UCSD-AML1 (cell line): ENCODE measurements at regions not wholly inside any gene's neighbourhood (a gene's known extent, or its start where the extent isn't known, plus 50 kb on each side); places are given as distances from the start of the nearest gene placed in this dataset.

Experiments used
- DNase-seq: peaks from one replicate; lab custom pipeline; 2025; ENCODE audit not compliant: unreplicated experiment; lab: John Stamatoyannopoulos, UW

GRCh38 chr21:38959692-38960061 lies 153.9 kb downstream of the ETS2 start:
- DNase-seq = no peak

- DNase-seq = no peak
These were observed 153.4 kb downstream of the ETS2 start for GRCh38 chr21:38958940-38959691.

GRCh38 chr21:38958323-38958705 lies 152.6 kb downstream of the ETS2 start:
- no peak for DNase-seq

GRCh38 chr21:38957575-38958322 lies 152.0 kb downstream of the ETS2 start:
- DNase-seq = no peak

GRCh38 chr21:38956856-38957571 lies 151.3 kb downstream of the ETS2 start:
- peak; percentile 52 for DNase-seq

GRCh38 chr21:38956521-38956855 lies 150.8 kb downstream of the ETS2 start:
- DNase-seq = no peak

GRCh38 chr21:38956007-38956406 lies 150.3 kb downstream of the ETS2 start:
- DNase-seq = no peak

GRCh38 chr21:38955495-38955894 lies 149.8 kb downstream of the ETS2 start:
- no peak for DNase-seq

GRCh38 chr21:38954588-38955004 lies 148.9 kb downstream of the ETS2 start:
- no peak for DNase-seq

GRCh38 chr21:38953516-38953915 lies 147.8 kb downstream of the ETS2 start:
- DNase-seq = no peak

- no peak for DNase-seq
These were observed 147.2 kb downstream of the ETS2 start for GRCh38 chr21:38952890-38953289.

- DNase-seq = no peak
These were observed 145.5 kb downstream of the ETS2 start for GRCh38 chr21:38951095-38951730.

- no peak for DNase-seq
These were observed 144.8 kb downstream of the ETS2 start for GRCh38 chr21:38950435-38951094.

- no peak for DNase-seq
These were observed 143.3 kb downstream of the ETS2 start for GRCh38 chr21:38949070-38949380.

- DNase-seq = no peak
These were observed 142.8 kb downstream of the ETS2 start for GRCh38 chr21:38948377-38949069.

- DNase-seq = no peak
These were observed 140.0 kb downstream of the ETS2 start for GRCh38 chr21:38945545-38946245.

GRCh38 chr21:38944903-38945302 lies 139.2 kb downstream of the ETS2 start:
- DNase-seq = no peak

GRCh38 chr21:38944402-38944801 lies 138.7 kb downstream of the ETS2 start:
- DNase-seq = no peak

GRCh38 chr21:38942748-38943211 lies 137.1 kb downstream of the ETS2 start:
- DNase-seq = no peak

- DNase-seq = no peak
These were observed 133.0 kb downstream of the ETS2 start for GRCh38 chr21:38938769-38939168.
